EH (cell line): ENCODE measurements at regions not wholly inside any gene's neighbourhood (a gene's known extent, or its start where the extent isn't known, plus 50 kb on each side); places are given as distances from the start of the nearest gene placed in this dataset.
A peak's percentile ranks its signal among the peaks of the same experiment; 100 is the strongest.

Experiments used
- DNase-seq: peaks from one replicate; pipeline ENCODE4 v3.0.0-alpha.2; 2015; ENCODE audit warnings: low read depth

- DNase-seq, result no peak
Observed at GRCh38 chr5:89470658-89471057, 587.7 kb upstream of the MEF2C start.

GRCh38 chr5:89458332-89458656, 575.3 kb upstream of the MEF2C start:
- DNase-seq, result no peak

DNA sequence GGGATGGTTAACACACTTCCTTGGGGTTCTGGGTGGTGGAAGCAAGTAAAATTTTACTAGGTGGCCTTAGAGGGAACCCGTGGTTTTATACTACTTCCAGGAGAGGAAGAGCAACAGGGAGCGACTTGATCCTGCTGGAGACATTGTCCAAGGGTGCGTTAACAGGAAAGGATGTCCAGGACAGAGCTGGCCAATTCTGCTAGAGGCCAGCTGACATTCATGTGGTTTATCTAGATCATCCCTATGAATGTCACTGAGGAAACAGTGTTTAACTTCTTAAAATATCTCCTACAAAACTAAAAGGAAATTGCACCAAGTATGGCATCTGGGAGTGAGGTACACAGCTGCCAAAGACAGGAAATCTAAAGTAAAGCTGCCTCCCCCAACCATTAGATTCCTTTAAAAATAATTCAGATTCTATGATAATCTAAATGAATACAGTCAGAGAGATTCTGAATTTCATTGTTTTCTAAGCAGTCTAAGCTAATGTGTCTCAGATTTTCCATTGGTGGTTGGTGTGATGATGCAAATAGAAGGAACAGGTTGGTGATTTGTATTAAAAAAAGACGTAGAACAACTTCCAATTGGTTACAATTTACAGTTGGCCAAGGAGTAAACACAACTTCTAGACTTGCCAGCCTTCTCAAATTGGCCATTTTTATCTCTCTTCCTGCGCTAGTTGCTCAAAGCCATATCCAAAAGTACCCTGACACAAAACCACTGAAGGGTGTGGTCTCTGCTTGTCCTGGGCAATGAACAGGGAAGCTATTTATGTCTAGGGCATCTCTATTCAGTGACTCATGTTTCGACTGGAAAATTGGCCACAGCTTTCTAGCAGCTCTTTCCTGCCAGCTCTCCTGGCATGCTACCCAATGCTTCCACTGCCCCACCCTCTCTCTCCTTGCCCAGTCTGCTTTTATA, 574.7 kb upstream of the MEF2C start:
- DNase-seq, result peak; percentile 3

DNA sequence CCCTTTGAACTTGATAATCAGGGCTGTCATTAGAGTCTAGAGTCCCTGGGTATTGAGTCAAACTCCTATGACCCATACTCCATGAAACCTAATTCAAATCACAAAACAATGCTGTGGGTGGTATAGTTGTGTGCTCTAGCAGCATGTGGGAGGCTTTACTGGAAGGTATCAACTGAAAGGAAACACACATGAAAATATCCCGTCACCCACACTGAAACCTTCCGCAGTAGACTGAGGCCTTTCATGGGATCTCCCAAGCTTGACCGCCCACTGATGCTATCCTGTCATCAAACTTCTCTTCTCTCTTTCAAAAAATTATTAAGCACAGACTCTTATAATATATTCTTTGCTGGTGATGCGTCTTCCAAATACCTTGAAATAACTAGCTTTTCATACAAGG, 569.1 kb upstream of the MEF2C start:
- no peak for DNase-seq

GRCh38 chr5:89451263-89451662, 568.3 kb upstream of the MEF2C start:
- no peak for DNase-seq

GRCh38 chr5:89450149-89450538, 567.2 kb upstream of the MEF2C start:
- no peak for DNase-seq

DNA sequence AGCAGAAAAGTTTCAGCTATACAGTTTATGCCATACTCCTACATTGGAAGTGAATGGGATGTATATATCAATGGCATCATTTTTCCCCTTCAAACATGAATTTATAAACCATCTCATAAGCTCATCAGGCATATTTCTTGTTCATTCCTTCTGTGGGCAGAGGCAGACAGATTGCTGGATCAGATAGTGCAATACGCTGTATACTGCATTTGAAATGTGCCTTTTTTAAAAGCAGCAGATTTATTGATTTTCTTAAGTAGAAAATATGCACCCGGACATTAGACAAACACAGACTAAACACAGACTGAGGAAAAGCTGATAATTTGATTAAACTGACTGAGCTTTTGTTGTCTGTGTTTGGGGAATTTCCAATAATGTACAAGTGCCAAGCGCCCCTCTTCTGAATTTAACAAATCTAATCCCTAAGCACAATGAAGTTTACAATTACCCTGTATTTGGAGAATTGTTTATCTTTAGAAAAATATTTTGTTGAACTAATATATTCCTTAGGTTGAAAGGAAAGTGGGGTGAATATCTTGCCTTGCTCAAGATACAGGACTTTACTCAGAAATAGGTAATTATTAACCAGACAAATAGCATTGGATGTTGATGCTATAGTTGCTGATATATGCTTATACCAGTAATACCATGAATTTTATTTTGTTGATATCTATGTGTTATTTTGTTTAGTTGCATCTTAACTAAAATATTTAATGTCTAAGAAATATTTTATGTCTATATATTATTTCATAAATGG, 566.6 kb upstream of the MEF2C start:
- no peak for DNase-seq

DNA sequence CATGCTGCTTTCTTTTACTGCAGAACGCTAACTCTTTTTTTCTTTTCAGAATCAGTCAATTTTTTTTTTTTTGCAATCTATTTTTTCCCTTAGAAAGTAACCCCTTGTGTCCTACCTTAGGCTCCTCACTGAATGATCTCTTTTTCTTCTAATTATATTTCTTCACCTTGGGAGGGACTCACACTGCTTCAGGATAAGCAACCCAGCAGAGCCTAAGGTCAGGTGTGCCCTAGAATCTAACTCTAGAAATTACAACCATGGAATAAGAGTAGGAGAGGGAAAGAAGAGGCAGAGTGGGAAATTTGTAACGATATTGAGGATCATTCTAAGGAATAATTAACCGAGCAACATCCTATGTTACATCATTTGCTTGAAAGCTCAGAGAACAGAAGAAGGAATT, 564.0 kb upstream of the MEF2C start:
- no peak for DNase-seq

- no peak for DNase-seq
Observed at GRCh38 chr5:89445106-89445745, 562.2 kb upstream of the MEF2C start.

DNA sequence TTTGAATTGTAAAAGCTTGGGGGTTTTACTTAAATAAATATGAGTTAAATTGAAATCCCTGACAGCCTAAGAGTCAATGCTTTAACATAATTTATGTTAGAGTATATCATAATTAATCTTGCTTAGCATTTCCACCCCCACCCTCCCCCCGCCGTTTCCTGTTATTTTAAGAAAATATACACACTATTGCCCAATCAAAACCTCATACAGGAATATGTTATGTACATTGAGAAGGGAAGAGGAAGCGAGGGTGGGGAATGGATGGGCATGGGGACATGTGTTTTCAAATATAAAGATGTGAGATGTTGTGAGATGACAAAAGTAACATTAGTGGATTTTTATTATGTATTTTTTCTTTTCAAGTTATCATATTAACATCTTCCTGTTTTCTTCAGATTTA, 561.1 kb upstream of the MEF2C start:
- DNase-seq, result no peak

GRCh38 chr5:89443508-89443907, 560.5 kb upstream of the MEF2C start:
- no peak for DNase-seq

DNA sequence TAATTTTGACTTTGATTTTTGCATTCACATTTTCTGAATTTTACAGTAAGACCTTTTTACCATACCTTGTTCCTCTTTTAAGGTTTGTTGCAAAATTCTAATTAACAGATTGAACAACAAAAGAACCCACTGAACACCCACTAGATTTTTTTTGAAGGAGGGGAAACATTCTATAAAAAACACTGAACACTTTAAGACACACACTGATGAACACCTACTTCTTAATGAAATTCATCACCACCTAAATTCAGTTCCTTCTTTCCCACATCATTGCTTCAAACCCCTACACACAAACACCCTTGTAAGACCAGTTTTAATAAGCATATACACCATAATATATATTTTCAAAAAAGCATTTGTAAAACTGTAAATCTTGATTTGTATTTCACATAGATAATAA, 559.0 kb upstream of the MEF2C start:
- DNase-seq, result no peak

DNA sequence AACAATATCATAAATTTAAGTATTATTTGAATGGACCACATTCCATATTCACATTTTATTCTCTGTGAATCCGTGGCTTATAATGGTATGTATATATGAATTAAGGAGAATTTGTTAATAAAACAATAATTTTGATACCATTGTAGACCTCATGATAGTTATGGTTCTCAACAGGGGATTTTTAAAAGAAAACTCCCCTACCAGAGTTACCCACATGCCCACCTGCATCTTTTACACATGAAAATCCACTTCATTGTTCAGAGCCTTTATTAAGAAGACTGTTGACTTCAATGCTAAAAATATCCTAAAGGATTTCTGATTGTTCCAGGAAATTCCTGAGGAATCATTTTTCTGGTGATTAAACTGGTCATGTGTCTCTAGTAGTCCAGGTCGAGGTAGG, 557.7 kb upstream of the MEF2C start:
- DNase-seq, result no peak

DNA sequence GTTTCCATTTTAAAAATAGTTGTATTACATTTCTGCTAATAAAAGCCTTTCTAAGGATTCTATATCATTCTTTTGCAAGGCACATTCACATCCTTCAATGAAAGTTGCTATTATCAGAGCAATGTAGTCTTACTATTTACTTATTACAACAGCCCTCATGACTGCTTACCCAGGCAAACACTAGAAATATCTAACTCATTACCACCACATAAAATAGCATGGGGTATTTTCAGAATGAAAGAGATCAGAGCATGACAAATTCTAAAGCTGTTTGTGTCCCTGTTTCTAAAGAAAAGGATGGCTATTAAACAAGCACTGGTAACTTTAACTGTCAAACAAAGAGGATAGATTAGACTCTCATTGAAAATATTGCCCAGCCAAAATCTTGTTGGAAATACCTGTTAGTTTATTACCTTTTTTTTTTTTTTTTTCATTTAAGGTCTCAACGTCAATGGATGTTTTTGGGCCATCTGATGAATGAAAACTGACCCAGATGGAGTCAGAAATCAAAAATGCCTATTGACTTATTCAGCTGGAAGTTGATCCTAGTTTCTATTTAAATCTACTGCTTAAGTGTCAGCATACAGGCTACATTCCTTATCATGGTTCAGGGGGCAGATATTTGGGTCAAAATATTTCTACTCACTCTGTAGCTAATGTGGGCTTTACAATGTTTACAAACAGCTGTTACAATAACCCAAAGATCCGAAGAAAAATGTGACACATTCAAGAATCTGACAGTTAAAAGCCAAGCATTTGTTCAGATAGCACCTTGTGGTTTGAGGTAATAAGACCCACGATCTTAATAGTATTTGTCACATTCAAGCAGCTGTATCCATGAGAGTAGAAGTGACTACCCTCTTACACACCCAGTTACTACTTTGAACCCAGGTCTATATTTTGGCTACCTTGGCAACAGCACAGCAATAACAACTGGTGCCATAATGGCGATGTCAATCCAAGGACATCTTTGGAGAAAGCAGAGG, 554.8 kb upstream of the MEF2C start:
- DNase-seq, result no peak

- no peak for DNase-seq
Observed at GRCh38 chr5:89436464-89436863, 553.5 kb upstream of the MEF2C start.

- DNase-seq, result no peak
Observed at GRCh38 chr5:89435347-89435746, 552.4 kb upstream of the MEF2C start.

- DNase-seq, result no peak
Observed at GRCh38 chr5:89428624-89429023, 545.6 kb upstream of the MEF2C start.

DNA sequence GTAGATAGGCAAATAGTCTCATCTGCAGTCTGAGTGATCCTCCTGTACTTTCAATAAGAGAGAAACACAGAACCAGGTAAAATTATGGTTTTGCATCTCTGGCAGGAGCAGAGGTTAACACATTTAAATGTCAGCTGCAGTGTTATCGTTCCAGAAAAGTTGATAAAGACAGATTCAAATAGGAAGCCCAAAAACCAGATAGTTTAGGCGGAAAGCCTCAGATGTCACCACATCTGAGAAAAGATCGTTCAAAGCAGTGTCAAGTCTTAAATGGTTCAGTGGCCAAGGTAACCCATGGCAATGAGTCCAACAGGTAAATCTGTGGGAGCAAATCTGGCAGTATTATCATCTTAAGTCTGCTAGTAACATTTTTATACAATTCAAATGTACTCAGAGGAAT, 542.1 kb upstream of the MEF2C start:
- no peak for DNase-seq

- DNase-seq, result no peak
Observed at GRCh38 chr5:89421035-89421434, 538.1 kb upstream of the MEF2C start.

GRCh38 chr5:89418407-89419085, 535.6 kb upstream of the MEF2C start:
- no peak for DNase-seq

- no peak for DNase-seq
Observed at GRCh38 chr5:89417990-89418389, 535.0 kb upstream of the MEF2C start.
